ENCODE measurements at regions not wholly inside any gene's neighbourhood (a gene's known extent, or its start where the extent isn't known, plus 50 kb on each side); places are given as distances from the start of the nearest gene placed in this dataset.

GRCh38 chr10:35946556-35946955 is 304.5 kb upstream of the FZD8 start:
- no peak overlapping the region for H4K5ac ChIP-seq (ENCODE audit: low read depth, low read length)
- H3K27ac ChIP-seq (ENCODE audit: insufficient read depth, low read length): no peak overlapping the region
- POLR2A ChIA-PET (ENCODE audit: unreplicated experiment): no interaction called here
- H3K27me3 ChIP-seq (ENCODE audit: control insufficient read depth, insufficient read depth, low read length): no peaks in the 10 kb centered on the region; the same call in 1 of the 2 replicates
- H3K36me3 ChIP-seq (ENCODE audit: control insufficient read depth, insufficient read depth, low read length): no peaks in the 10 kb centered on the region
- in situ Hi-C loops (cut with MboI; ENCODE audit: low sequenced_read_pairs) (no loop called here), intact Hi-C loops (cut with micrococcal nuclease) (no loop called here), dilution Hi-C loops (cut with HindIII; ENCODE audit: low sequenced_read_pairs, unreplicated experiment) (no loop called here)
- H2BK5ac ChIP-seq (ENCODE audit: low read depth, low read length, poor library complexity, severe bottlenecking): no peak overlapping the region
- no peak overlapping the region for H3K18ac ChIP-seq (ENCODE audit: low read depth, low read length)
- H3K9ac ChIP-seq (ENCODE audit: low read depth, low read length): no peak overlapping the region
- H2AK5ac ChIP-seq (ENCODE audit: low read depth, low read length): no peak overlapping the region
- no peak overlapping the region for H3K4me2 ChIP-seq (ENCODE audit: low read depth, low read length)
- no CpG with 5 or more reads among the region's 3 CpGs for WGBS, 2 experiments (ENCODE audit: extremely low coverage in 2 of 2, insufficient read length in 1 of 2)
- TF ChIP-seq NFE2L2 (IDR thresholded peaks at IDR 0.05; ENCODE audit: low read depth, low read length) (no peak), MAFK (IDR thresholded peaks at IDR 0.05; ENCODE audit: low read depth, low read length) (no peak), MXI1 (IDR thresholded peaks at IDR 0.05; ENCODE audit: borderline replicate concordance, low read depth, low read length) (no peak), USF2 (IDR thresholded peaks at IDR 0.05; ENCODE audit: low read depth, low read length) (no peak), ELK1 (IDR thresholded peaks at IDR 0.05; ENCODE audit: borderline replicate concordance, low read depth, low read length) (no peak), FOS (IDR thresholded peaks at IDR 0.05; ENCODE audit: low read depth, low read length) (no peak), MAZ (IDR thresholded peaks at IDR 0.05; ENCODE audit: borderline replicate concordance, low read depth, low read length) (no peak), RAD21 (IDR thresholded peaks at IDR 0.05; ENCODE audit: low read length) (no peak), RCOR1 (IDR thresholded peaks at IDR 0.05; ENCODE audit: insufficient replicate concordance, low read length) (no peak), RFX5 (IDR thresholded peaks at IDR 0.05; ENCODE audit: low read depth, low read length) (no peak), CEBPB (IDR thresholded peaks at IDR 0.05; ENCODE audit: low read depth, low read length) (no peak), SMC3 (IDR thresholded peaks at IDR 0.05; ENCODE audit: low read depth, low read length) (no peak), POLR2A (IDR thresholded peaks at IDR 0.05; ENCODE audit: low read depth, low read length) (no peak), BHLHE40 (IDR thresholded peaks at IDR 0.05; ENCODE audit: low read depth, low read length) (no peak), CHD1 (IDR thresholded peaks at IDR 0.05; ENCODE audit: low read depth, low read length) (no peak), CTCF (conservative IDR thresholded peaks at IDR 0.05; ENCODE audit: low read depth, low read length) (no peak)
- no peak overlapping the region for H2BK15ac ChIP-seq (ENCODE audit: low read depth, low read length)
- peak; percentile 37 for DNase-seq
- no peak overlapping the region for H3K4ac ChIP-seq (ENCODE audit: low read depth, low read length)
- H3K4me3 ChIP-seq (ENCODE audit: insufficient read depth, low read depth, low read length): no peak overlapping the region
- H2AK9ac ChIP-seq (replicated peaks; ENCODE audit: low read depth, low read length, poor library complexity): no peak overlapping the region
- H2BK20ac ChIP-seq (ENCODE audit: low read depth, low read length): no peak overlapping the region
- no peak overlapping the region for H4K8ac ChIP-seq (ENCODE audit: low read depth in 2 of 2, low read length in 2 of 2)
- no peaks in the 10 kb centered on the region for H3K9me1 ChIP-seq (ENCODE audit: insufficient read depth, low read length)
- no peaks in the 10 kb centered on the region for H3K4me1 ChIP-seq (ENCODE audit: control insufficient read depth, insufficient read depth, low read length)
- no peak overlapping the region for H3K23ac ChIP-seq (ENCODE audit: low read depth, low read length)
- H2BK120ac ChIP-seq (ENCODE audit: low read depth, low read length): no peak overlapping the region
- H3K9me3 ChIP-seq (ENCODE audit: control insufficient read depth, insufficient read depth, low read length): no peaks in the 10 kb centered on the region
- H4K91ac ChIP-seq (ENCODE audit: insufficient read depth, low read depth, low read length): no peak overlapping the region
- H3K79me1 ChIP-seq (ENCODE audit: low read depth in 1 of 2, low read length in 2 of 2): no peaks in the 10 kb centered on the region
- no peak overlapping the region for H3K56ac ChIP-seq (ENCODE audit: extremely low read depth, insufficient read depth, low read length)
- no peak overlapping the region for H2AFZ ChIP-seq (replicated peaks; ENCODE audit: low read length, poor library complexity)
- BruUV-seq (replicated peaks): no TSS peak
- no peak for ATAC-seq (ENCODE audit: low read depth)
- CTCF ChIA-PET: no interaction called here
- no peak overlapping the region for H3K14ac ChIP-seq (replicated peaks; ENCODE audit: low read depth, low read length)
- no peaks in the 10 kb centered on the region for H4K20me1 ChIP-seq (ENCODE audit: insufficient read depth, low read length)

Measured in IMR-90 (cell line).